ENCODE measurements at regions not wholly inside any gene's neighbourhood (a gene's known extent, or its start where the extent isn't known, plus 50 kb on each side); places are given as distances from the start of the nearest gene placed in this dataset.

DNA sequence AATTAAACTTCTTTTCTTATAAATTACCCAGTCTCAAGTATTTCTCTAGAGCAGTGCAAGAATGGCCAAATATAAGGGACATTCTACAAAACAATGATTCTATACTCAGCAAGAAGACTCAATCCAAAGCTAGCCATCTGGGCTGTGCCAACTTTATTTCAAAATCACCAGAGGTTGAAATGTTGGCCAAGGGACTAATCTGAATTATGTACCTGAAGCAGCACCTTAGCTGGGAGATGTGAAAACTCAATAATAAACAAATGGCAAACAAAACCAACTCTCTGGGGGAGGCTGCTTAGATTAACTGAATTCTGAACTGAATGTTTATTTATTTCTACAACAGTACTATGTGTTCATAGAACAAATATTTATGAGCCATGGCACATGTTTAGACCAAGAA, 251.3 kb downstream of the RDH14 start:
- TF ChIP-seq POLR2A (IDR thresholded peaks at IDR 0.05) (no peak), EP300 (IDR thresholded peaks at IDR 0.05) (no peak)
- TF ChIP-seq, protein P1, sequence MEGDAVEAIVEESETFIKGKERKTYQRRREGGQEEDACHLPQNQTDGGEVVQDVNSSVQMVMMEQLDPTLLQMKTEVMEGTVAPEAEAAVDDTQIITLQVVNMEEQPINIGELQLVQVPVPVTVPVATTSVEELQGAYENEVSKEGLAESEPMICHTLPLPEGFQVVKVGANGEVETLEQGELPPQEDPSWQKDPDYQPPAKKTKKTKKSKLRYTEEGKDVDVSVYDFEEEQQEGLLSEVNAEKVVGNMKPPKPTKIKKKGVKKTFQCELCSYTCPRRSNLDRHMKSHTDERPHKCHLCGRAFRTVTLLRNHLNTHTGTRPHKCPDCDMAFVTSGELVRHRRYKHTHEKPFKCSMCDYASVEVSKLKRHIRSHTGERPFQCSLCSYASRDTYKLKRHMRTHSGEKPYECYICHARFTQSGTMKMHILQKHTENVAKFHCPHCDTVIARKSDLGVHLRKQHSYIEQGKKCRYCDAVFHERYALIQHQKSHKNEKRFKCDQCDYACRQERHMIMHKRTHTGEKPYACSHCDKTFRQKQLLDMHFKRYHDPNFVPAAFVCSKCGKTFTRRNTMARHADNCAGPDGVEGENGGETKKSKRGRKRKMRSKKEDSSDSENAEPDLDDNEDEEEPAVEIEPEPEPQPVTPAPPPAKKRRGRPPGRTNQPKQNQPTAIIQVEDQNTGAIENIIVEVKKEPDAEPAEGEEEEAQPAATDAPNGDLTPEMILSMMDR (IDR thresholded peaks at IDR 0.05), result no peak
- H3K9me3 ChIP-seq, result no peaks in the 10 kb centered on the region
- H3K4me3 ChIP-seq, result no peak overlapping the region
- no peaks in the 10 kb centered on the region for H3K36me3 ChIP-seq
- H3K4me1 ChIP-seq (ENCODE audit: insufficient read depth), result no peaks in the 10 kb centered on the region
- H3K27ac ChIP-seq, result no peak overlapping the region
- intact Hi-C loops (cut with DNase I), result no loop called here
- no peak for DNase-seq
- H3K27me3 ChIP-seq, result no peaks in the 10 kb centered on the region

- intact Hi-C loops (cut with DNase I), result no loop called here
- no peaks in the 10 kb centered on the region for H3K4me1 ChIP-seq (ENCODE audit: insufficient read depth)
- no peak for DNase-seq
- WGBS, 3 donors, result 81 to 85% (median 83%) methylated on average over 3 of the region's 3 CpGs
- TF ChIP-seq EP300 (IDR thresholded peaks at IDR 0.05) (no peak), POLR2A (IDR thresholded peaks at IDR 0.05) (no peak)
- TF ChIP-seq, protein P1 (IDR thresholded peaks at IDR 0.05), result no peak
- no peaks in the 10 kb centered on the region for H3K27me3 ChIP-seq
- no peaks in the 10 kb centered on the region for H3K36me3 ChIP-seq
- H3K4me3 ChIP-seq, result no peak overlapping the region
- H3K27ac ChIP-seq, result no peak overlapping the region
- no peaks in the 10 kb centered on the region for H3K9me3 ChIP-seq
Measured at GRCh38 chr2:18304849-18305248, 255.6 kb downstream of the RDH14 start.

GRCh38 chr2:18301421-18302139, 258.9 kb downstream of the RDH14 start:
- no peak for DNase-seq
- TF ChIP-seq EP300 (IDR thresholded peaks at IDR 0.05), result no peak
- 92 to 96% (median 95%) methylated on average over 2 of the region's 2 CpGs for WGBS, 3 donors
- no peaks in the 10 kb centered on the region for H3K36me3 ChIP-seq
- no peaks in the 10 kb centered on the region for H3K9me3 ChIP-seq
- no peaks in the 10 kb centered on the region for H3K4me1 ChIP-seq (ENCODE audit: insufficient read depth)
- H3K27me3 ChIP-seq, result no peaks in the 10 kb centered on the region
- H3K4me3 ChIP-seq, result no peak overlapping the region
- no peak overlapping the region for H3K27ac ChIP-seq
- intact Hi-C loops (cut with DNase I), result no loop called here

DNA sequence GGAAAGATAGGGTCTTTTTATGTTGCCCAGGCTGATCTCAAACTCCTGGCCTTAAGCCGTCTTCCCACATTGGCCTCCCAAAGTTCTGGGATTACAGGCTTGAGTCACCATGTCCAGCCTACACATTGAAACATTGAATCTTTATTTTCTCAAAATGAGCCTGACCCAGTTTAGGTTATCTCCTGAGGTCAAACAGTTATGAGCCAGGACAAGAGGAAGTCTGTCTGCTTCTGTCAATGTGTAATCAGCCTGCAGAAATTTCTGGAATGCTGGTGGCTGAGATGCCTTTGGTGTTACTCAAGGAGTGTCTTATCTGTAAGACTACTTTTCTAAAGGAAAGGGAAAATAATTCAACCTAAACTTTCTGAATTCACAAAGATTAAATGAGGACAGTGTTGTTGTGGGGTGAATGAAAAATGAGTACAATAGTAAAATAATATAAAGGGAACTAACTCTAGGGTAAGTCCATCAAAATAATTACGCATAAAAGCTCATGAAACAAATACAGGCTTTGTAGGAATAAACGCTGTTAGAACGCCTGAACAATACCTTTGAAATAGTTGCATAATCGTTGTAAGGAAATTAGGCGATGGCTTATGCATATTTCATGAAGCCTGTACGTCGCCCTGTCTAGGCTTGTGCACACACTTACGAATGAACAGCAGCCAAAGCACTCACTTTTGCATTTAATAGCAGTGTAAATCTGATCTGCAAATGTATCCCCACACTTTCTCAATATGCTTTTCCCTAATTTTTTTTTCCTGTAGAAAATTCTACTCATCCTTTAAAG, 260.8 kb downstream of the RDH14 start:
- H3K9me3 ChIP-seq, result no peaks in the 10 kb centered on the region
- intact Hi-C loops (cut with DNase I), result no loop called here
- H3K27me3 ChIP-seq, result no peaks in the 10 kb centered on the region
- H3K36me3 ChIP-seq, result no peaks in the 10 kb centered on the region
- no peaks in the 10 kb centered on the region for H3K4me1 ChIP-seq (ENCODE audit: insufficient read depth)
- DNase-seq, result no peak
- no peak for TF ChIP-seq EP300 (IDR thresholded peaks at IDR 0.05)
- TF ChIP-seq POLR2A (IDR thresholded peaks at IDR 0.05), result no peak
- TF ChIP-seq, protein P1 (IDR thresholded peaks at IDR 0.05), result no peak
- H3K27ac ChIP-seq, result no peak overlapping the region
- no peak overlapping the region for H3K4me3 ChIP-seq
- WGBS, 3 donors, result 53 to 57% (median 53%) methylated on average over 9 of the region's 9 CpGs

DNA sequence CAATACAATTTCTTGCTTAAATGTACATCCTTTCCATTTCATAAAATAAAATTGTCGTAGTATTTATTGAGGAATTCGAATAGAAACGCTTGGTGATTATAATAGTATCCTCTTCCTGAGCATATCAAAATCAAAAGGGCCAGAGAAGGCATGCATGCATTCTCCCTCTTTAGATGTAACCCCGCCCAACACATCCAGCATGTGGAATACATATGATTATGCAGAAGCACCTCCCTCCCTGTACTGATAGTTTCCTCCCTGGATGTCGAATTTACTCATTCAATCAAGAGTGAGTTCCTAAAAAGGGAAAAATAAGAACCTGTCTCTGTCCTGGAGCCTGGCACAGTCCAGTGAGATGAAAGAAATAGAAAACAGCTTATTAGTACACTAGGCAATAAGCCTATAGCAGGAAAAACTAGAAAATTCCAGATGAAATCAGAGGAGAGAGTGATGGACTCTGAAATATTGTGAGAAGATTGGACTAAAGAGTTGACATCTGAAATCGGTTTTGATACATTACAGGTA, 262.9 kb downstream of the RDH14 start:
- intact Hi-C loops (cut with DNase I), result no loop called here
- WGBS, 3 donors, result 80 to 86% (median 83%) methylated on average over 6 of the region's 6 CpGs
- H3K4me3 ChIP-seq, result no peak overlapping the region
- no peaks in the 10 kb centered on the region for H3K27me3 ChIP-seq
- TF ChIP-seq EP300 (IDR thresholded peaks at IDR 0.05) (no peak), POLR2A (IDR thresholded peaks at IDR 0.05) (no peak)
- TF ChIP-seq, protein P1 (IDR thresholded peaks at IDR 0.05), result no peak
- DNase-seq, result no peak
- H3K9me3 ChIP-seq, result no peaks in the 10 kb centered on the region
- H3K27ac ChIP-seq, result no peak overlapping the region
- H3K36me3 ChIP-seq, result no peaks in the 10 kb centered on the region
- H3K4me1 ChIP-seq (ENCODE audit: insufficient read depth), result no peaks in the 10 kb centered on the region

All from ovary (tissue), 7 donors.